GM10248 (cell line): ENCODE measurements at regions not wholly inside any gene's neighbourhood (a gene's known extent, or its start where the extent isn't known, plus 50 kb on each side); places are given as distances from the start of the nearest gene placed in this dataset.
"Not testable (repeated sequence)": the region's sequence is repeated elsewhere in the genome, so short reads cannot be mapped to it uniquely, and the experiment has no call there.

Source experiments
- CTCF ChIA-PET: fragments of 300-600 bp; sonication (Branson Sonifier 250); formaldehyde crosslinking; extraction: SDS; loops from one replicate; lab custom pipeline; 2021; ENCODE audit warnings: antibody characterized with exemption; lab: Yijun Ruan, JAX
- POLR2A ChIA-PET: fragments of 350-650 bp; sonication (Branson Sonifier 250); formaldehyde crosslinking; extraction: SDS; loops from one replicate; lab custom pipeline; 2020; ENCODE audit warnings: antibody characterized with exemption; lab: Yijun Ruan, JAX
- DNase-seq: peaks from one replicate; pipeline ENCODE4 v3.0.0; 2012; ENCODE audit errors: extremely low spot score
- CTCF ChIP-seq: IDR thresholded peaks from 2 replicates; pipeline ENCODE4 v1.5.1; 2012; ENCODE audit warnings: mild to moderate bottlenecking, low read depth; ENCODE audit errors: extremely low read depth, missing control alignments, control extremely low read depth

DNA sequence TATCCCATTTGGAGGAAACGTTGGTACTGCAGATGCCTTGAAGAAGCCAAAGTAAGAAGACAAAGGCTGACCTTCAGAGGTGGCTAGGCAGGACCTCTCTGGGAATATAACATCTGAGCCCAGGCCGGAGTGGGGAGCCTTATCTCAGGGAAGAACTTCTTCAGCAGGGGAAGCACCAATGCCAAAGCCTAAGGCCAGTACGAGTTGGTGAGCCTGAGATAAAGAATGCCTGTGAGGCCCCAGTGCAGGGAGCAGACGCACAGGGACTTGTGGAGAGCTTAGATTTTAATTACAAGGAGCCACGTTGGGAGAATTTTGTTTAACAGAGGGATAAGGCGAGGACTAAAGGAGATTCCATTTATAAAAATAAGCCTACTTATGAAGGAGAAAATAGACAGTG is 468.8 kb upstream of the RUNX1 start:
- no peak for TF ChIP-seq CTCF
- DNase-seq: no peak
- ChIA-PET CTCF (no interaction called here), POLR2A (no interaction called here)

- POLR2A ChIA-PET, DNase-seq, CTCF ChIA-PET: not testable (repeated sequence)
These were observed 467.2 kb upstream of the RUNX1 start for GRCh38 chr21:35516292-35516691.

GRCh38 chr21:35512346-35512745 is 463.2 kb upstream of the RUNX1 start:
- TF ChIP-seq CTCF: no peak
- ChIA-PET POLR2A (no interaction called here), CTCF (interaction anchor here (0.6 kb wide), 1 partner anchor 623 kb away, joined by 3 read pairs; no protein-coding TSS in a partner anchor)
- DNase-seq: no peak

DNA sequence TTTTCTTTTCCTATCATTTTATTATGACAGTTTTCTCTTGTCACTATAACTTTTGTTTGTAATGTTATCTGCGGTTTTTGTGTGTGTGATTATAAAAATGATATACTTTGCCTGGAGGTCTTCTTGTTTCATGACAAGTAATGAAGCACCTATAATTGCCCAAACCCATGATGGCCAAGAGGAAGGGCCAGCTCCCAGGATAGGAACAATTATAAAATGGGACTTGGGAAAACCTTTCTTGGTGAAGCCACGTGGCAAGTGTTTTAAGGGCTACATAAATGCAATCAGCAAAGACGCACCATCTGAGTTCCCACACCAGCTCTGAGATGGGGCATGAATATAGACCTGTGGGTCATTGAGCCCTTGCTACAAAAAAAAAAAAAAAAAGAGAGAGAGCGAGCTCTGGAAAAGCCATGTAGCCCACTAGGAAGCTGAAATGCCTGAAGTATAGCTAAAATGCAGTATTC is 462.6 kb upstream of the RUNX1 start:
- no peak for DNase-seq
- ChIA-PET CTCF (interaction anchor here (0.6 kb wide), 1 partner anchor 622 kb away, joined by 3 read pairs; no protein-coding TSS in a partner anchor), POLR2A (no interaction called here)
- no peak for TF ChIP-seq CTCF

GRCh38 chr21:35510957-35511695 is 462.0 kb upstream of the RUNX1 start:
- CTCF ChIA-PET: no interaction called here
- no peak for DNase-seq
- POLR2A ChIA-PET: no interaction called here
- TF ChIP-seq CTCF: no peak

DNA sequence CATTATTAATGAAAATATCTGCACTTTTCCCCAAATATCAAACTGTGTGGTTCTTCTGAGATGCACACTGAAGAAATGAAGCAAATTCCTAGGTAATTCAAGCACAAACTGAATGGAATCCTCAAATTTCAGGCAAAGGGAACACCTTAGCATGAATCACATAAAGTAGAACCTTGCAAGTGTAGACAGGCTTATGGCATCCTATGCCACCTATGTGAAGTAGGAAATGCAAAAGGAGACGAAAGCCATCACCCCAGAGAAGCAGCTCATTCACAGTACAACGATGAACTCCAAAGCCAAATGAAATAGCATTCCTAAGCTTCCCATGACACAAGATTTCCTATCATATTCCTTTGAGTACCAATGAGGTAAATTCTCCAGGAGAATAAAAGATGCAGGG is 461.2 kb upstream of the RUNX1 start:
- ChIA-PET POLR2A (no interaction called here), CTCF (no interaction called here)
- DNase-seq: no peak
- TF ChIP-seq CTCF: no peak

DNA sequence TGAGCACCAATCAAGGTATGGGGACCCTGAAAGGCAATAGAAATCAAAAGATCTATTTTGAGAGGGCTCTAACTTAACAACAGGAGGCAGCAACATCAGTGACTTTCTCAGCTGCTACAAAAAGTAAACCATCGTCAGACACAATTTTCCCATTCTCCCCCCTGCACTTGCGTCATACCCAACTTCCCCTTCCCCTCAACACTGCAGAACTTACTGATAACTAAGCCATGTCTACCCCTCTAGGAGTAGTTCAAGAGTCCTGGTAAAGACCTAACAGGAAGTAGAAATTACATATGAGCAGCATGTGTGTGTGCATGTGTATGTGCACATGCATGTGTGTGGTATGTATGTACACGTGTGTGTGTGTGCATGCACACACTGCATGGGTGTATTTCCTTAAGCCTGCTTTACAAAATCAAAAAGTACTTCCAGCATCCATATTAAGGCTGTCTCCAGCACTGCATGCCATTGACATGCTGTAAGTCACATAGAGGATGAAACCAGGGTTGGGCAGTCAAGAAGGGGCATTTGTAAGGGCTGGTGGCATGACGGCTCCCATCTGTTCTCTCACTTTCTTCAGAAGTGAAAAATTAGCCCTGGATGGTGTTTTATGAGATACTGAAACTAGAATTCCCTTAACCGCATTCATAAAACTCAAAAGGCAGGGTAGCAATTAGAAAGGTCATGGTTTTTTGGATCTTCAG is 460.1 kb upstream of the RUNX1 start:
- ChIA-PET CTCF (interaction anchor here (0.7 kb wide), 1 partner anchor 15 kb away, joined by 3 read pairs; no protein-coding TSS in a partner anchor), POLR2A (no interaction called here)

More for the DNA sequence above, 460.1 kb upstream of the RUNX1 start:
- DNase-seq: no peak
- no peak for TF ChIP-seq CTCF
